HG03095 (cell line): ENCODE measurements at regions not wholly inside any gene's neighbourhood (a gene's known extent, or its start where the extent isn't known, plus 50 kb on each side); places are given as distances from the start of the nearest gene placed in this dataset.

ENCODE experiments used
- ATAC-seq: cut with Tn5 transposase; IDR thresholded peaks from one replicate; pipeline ENCODE4 v1.9.1; 2021; ENCODE audit warnings: moderate library complexity; ENCODE audit not compliant: unreplicated experiment

GRCh38 chr12:93101367-93101766 is 172.3 kb upstream of the EEA1 start:
- ATAC-seq, result no peak

DNA sequence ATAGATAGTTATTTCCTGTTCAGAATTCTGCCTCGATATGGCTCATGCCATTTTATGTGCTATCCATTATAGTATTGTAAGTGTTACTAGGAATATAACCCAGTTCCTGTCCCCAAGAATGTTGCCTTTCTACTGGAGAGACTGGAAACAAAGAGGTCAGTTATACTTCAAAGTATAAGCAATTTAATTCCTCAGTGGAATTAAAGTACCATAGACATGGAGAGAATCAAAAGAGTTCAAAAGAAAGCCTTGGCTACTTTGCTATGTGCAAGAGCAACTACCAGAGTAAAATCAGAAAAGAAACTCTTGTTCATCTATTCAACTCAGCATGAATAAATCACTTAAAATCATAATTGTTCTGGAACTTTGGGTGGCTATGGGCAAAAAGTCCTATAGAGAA is 173.2 kb upstream of the EEA1 start:
- ATAC-seq, result no peak

DNA sequence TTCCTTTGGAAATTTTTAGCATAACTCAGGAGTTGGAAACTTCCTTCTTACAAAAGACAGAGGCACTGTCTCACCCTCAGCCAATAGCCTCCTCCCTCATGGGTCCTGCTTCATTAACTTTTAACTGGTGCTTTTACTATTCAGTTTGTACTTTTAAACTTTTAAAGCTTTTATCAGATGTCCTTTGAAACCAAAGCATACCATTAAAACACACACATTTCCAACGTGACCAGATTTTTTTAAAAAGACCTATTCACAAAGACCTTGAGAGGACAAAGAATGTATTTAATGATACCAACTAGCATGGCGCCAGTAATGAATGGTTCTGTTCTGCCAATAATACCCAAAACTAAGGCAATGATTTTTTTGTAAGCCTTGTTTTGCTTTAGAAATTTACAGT is 173.6 kb upstream of the EEA1 start:
- no peak for ATAC-seq

GRCh38 chr12:93103154-93103553 is 174.1 kb upstream of the EEA1 start:
- no peak for ATAC-seq

DNA sequence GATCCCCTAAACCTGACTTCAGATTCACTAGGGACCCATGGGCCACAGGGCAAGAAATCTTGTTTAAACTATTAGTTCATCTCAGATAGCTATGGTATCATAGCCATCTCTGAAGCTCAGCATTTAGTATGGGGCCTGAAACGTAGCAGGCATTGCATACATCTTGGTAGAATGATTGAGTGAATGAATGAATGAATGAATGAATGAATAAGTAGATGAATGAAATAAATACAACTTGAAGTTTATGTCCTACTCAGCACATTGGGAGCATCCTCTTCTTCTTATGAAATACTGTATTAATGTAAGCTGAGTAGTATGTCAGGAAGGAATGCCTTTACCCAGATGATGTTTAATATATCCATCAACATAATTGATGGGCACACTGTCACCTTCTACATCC is 175.4 kb upstream of the EEA1 start:
- ATAC-seq, result no peak

DNA sequence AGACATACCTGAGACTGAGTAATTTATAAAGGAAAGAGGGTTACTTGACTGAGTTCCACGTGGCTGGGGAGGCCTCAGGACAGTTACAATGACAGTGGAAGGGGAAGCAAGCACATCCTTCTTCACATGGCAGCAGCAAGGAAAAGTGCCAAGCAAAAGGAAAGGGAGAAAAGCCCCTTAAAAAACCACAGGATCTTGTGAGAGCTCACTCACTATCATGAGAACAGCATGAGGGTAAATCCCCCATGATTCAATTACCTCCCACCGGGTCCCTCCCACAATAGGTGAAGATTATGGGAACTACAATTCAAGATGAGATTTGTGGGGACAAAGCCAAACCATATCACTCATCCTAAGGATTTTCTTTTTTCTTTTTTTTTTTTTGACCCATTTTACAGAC is 177.8 kb upstream of the EEA1 start:
- ATAC-seq, result no peak

DNA sequence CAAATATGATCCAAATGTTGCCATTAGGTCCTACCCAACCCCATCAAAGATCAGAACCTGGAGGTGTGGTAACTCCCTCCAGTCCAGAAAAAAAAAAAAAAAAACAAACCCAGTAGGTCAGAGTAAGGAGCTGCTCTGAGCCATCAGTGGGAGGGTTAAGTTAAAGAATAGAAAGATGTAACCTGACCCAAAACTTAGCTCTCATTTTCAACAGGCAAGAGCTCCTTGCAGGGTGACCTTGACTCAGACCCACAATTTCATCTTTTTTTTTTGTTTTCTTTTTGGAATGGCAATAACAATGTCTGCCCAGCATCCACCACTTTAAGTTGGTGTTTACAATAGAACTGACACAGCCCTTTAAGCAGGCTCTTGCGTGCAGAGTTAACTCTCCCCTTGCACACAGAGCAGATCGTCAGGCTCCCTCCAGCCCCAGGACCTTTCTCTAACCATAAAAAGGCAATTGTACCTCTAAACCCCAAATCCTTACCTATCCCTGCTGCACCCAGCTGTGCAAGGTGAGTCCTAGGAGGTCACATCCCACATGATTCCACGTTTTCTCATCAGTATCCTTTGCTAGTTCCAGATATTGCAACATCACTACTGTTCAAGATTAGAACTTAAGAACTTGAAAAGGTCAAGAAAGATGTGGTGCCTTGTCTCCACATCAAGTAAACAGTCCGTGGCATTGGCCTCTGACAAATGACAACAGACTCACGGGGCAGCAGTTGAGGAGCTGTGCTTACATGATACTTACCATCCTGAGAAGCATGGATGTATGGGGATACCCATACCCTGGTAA is 178.6 kb upstream of the EEA1 start:
- ATAC-seq, result no peak

- no peak for ATAC-seq
These were observed 179.9 kb upstream of the EEA1 start for GRCh38 chr12:93108985-93109384.

GRCh38 chr12:93109551-93110203 is 180.6 kb upstream of the EEA1 start:
- ATAC-seq, result no peak

DNA sequence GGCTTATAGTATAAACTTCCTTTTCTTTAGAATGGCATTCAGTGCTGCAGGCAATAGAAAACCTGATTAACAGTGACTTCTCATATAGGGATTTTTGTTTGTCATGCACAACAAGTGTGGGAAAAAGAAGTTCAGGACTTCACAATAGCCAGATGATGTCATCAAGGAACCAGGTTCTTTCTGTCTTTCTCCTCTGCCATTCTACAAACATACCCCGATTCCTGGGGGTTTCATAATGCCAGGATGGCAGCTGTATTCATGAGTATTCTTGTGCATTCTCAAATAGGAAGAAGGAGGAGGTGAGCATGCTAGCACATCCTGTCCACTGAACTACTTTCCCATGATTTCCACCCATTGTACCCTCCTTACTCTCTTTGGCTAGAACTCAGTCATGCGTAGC is 182.7 kb upstream of the EEA1 start:
- no peak for ATAC-seq

DNA sequence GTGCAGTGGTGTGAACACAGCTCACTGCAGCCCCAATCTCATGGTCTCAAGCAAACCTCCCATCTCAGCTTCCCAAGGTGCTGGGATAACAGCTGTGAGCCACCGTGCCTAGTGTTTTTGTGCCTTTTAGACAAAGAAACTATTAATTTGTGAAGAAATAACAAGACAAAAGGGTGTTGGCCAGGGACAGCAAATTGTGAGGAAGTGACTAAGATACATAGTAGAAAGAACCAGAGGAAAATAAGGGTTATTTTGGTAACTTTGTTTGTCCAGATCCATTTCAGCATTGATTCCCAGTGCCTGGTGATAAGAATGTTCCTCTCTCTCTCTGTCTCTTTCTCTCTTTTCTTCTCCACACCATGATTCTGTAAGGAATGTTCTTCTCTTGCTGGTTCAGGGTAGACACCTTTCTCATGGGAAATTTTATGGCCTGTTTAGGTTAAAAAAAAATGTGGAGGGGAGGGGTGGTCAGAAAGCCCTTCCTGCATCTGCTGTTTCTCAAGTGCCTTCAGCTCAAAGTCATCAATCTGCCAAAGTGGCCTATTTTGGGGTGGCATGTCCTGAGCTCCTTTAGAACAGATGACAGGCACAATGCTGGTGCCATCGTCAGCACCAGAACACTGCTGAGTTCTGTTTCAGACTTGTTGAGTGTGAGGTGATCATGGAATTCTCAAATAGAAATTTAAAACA is 184.4 kb upstream of the EEA1 start:
- no peak for ATAC-seq

DNA sequence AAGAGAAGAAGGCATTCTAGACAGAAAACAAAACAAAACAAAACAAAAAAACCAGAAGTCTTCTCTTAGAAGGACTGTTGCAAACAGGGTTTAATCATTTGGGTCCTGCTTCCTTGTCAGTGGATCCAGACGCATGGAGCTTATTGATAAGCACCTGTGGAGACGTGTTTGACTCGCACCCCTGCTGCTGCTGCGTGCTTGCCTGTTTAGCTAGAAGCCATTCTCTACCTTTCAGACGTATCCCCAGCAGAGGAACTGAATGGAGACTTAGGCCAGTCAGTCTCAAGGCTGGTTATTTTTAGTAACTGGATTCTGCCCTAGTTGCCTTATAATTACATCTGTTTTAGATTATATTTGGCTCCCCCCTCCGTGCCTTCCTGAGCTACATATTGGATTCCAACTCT is 186.1 kb upstream of the EEA1 start:
- no peak for ATAC-seq

DNA sequence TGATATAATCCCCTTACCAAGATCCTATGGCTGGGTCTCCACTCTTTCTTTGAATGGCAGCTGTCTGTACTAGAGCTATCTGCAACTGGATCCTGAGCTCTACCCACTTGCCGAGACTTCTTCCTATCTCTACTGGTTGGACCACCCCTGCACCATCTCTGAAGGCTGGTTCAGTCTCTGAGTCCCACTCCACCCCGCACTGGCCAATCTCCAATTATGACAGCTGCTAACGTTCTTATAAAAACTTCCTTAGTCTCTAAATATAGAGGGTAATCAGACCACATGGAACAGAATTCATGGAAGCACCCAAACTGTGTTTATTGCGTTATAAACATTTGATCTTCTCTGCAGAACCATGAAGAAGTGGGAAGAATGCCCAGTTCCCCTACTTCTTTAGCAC is 186.6 kb upstream of the EEA1 start:
- ATAC-seq, result no peak

- no peak for ATAC-seq
These were observed 187.5 kb upstream of the EEA1 start for GRCh38 chr12:93116632-93117031.

GRCh38 chr12:93121729-93122488 is 192.8 kb upstream of the EEA1 start:
- ATAC-seq, result no peak

DNA sequence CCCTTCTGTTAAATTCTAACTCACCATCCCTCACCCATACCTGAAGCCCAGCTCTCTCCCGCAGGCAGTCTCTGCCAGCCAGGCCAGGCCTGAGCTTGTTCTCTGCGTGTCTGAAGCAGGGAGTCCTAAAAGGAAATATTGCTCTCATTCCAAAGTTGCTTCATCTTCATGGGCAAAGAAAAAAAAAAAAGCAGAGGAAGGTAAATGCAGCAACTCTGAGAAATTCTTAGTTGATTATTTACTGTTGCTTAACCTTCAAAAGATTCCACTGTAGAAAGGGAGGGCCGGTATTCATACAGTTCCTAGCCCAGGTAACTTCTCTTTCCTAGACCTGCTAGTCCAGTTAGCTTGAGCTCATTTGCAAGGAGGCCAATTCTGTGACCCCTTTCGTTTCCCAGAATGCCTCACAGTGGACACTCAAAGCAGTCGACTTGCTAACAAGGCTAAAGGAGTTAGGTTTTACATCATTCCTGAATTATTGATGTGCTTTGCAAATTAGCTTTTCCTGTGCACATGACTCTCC is 193.5 kb upstream of the EEA1 start:
- no peak for ATAC-seq

GRCh38 chr12:93125126-93125525 is 196.0 kb upstream of the EEA1 start:
- no peak for ATAC-seq

GRCh38 chr12:93126069-93126474 is 197.0 kb upstream of the EEA1 start:
- ATAC-seq, result no peak

DNA sequence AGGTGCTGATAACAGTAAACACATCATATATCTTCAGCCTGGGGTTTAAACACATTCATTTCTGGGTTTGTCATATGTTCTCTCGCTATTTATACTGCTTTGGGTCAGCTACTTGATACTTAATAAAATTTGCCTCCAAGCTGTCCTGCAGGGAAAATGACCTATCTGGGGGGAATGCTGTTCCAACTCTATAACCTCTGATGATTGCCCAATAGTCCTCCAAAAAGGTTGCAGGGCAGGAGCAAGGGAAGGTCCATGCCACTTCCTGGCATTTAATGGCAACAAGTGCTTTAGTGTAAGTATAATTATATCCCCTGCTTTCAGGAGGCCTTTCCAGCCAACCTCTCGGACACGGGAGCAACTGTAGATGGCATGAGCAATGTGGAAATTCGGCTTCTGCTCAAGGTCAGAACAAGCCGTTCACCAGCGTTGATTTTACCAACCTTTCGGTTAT is 198.0 kb upstream of the EEA1 start:
- no peak for ATAC-seq

- no peak for ATAC-seq
These were observed 198.7 kb upstream of the EEA1 start for GRCh38 chr12:93127582-93128331.
